SK-N-MC (cell line): ENCODE measurements at regions not wholly inside any gene's neighbourhood (a gene's known extent, or its start where the extent isn't known, plus 50 kb on each side); places are given as distances from the start of the nearest gene placed in this dataset.
"Not testable (repeated sequence)": the region's sequence is repeated elsewhere in the genome, so short reads cannot be mapped to it uniquely, and the experiment has no call there.

Experiments
- DNase-seq: peaks from one replicate; pipeline ENCODE4 v3.0.0-alpha.2; 2011; ENCODE audit warnings: low read depth, low spot score
- H3K27ac ChIP-seq: fragments of 200-600 bp; sonication (generic); 2 replicates; pipeline ENCODE4 v1.5.1; 2016; ENCODE audit warnings: mixed run types
- H3K36me3 ChIP-seq: fragments of 200-600 bp; sonication (generic); 2 replicates; pipeline ENCODE4 v1.6.1; 2017; ENCODE audit warnings: antibody characterized with exemption, low read length, mixed read lengths; ENCODE audit not compliant: insufficient read depth
- H3K4me3 ChIP-seq: fragments of 200-600 bp; sonication (generic); 2 replicates; pipeline ENCODE4 v1.5.1; 2016
- H3K9ac ChIP-seq: fragments of 200-600 bp; sonication (generic); 2 replicates; pipeline ENCODE4 v1.8.0; 2017; ENCODE audit warnings: mixed run types, mixed read lengths; ENCODE audit not compliant: insufficient read length
- H3K9me3 ChIP-seq: fragments of 200-600 bp; sonication (generic); 2 replicates; pipeline ENCODE4 v1.6.1; 2017; ENCODE audit warnings: low read depth, mild to moderate bottlenecking, antibody characterized with exemption, low read length, moderate library complexity, mixed read lengths
- EZH2 ChIP-seq: fragments of 200-600 bp; sonication (generic); IDR thresholded peaks from one replicate; pipeline ENCODE4 v1.6.1; 2017; ENCODE audit warnings: antibody characterized with exemption
- FOXP2 ChIP-seq: optimal IDR thresholded peaks from 2 replicates; pipeline ENCODE3; 2011; ENCODE audit warnings: mild to moderate bottlenecking, moderate library complexity; ENCODE audit not compliant: insufficient read depth; ENCODE audit errors: extremely low read length, control extremely low read depth
- POLR2AphosphoS5 ChIP-seq: IDR thresholded peaks from 2 replicates; pipeline ENCODE4 v1.6.1; 2012; ENCODE audit warnings: mild to moderate bottlenecking, low read depth, low read length, borderline replicate concordance

GRCh38 chr10:55519264-55519663 lies 718.2 kb upstream of the PCDH15 start:
- Histone ChIP-seq H3K4me3 (no peak overlapping the region), H3K9me3 (no peaks in the 10 kb centered on the region), H3K27ac (no peak overlapping the region), H3K9ac (no peak overlapping the region), H3K36me3 (no peaks in the 10 kb centered on the region)
- TF ChIP-seq POLR2AphosphoS5 (no peak), FOXP2 (no peak), EZH2 (no peak)
- no peak for DNase-seq

DNA sequence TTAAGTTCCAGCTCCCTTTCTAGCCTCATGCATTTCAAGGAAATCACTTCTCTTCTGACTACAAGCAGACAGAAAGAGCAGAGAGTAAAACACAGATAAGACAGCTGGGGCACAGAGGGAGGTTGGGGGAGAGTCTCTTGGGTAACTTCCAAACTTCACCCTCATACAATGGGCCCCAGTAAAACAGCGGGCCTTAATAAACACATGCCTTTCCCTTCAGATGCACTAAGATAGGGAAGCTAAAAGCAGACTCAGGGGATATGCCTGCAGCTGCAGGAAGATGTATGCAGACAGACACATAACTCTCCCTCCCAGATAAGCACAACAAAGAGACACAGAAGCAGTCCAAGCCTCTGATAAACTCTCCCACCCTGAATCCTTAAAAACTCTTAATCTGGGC lies 717.4 kb upstream of the PCDH15 start:
- H3K36me3 ChIP-seq, H3K9me3 ChIP-seq, H3K9ac ChIP-seq, H3K4me3 ChIP-seq, DNase-seq, H3K27ac ChIP-seq: not testable (repeated sequence)

DNA sequence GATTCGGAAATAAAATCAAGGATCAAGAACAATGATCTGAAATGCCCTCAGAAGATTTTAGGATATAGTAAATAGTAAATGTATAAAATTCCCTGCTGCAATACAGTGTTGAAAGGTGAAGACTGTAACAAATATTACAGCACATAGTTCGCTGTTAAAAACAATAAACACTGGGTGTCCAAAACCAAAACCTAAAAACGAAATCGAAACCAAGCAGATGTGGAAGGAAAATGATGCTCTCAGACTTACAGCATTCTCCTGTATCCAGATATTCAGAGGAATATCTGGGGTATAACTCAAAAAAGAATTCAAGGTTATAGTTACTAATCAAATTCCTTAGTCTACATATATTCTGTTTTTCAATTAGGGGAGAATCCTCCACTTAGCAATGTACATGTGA lies 708.1 kb upstream of the PCDH15 start:
- Histone ChIP-seq H3K27ac (no peak overlapping the region), H3K9me3 (no peaks in the 10 kb centered on the region), H3K36me3 (no peaks in the 10 kb centered on the region), H3K9ac (no peak overlapping the region), H3K4me3 (no peak overlapping the region)
- TF ChIP-seq POLR2AphosphoS5 (no peak), FOXP2 (no peak), EZH2 (no peak)
- no peak for DNase-seq

DNA sequence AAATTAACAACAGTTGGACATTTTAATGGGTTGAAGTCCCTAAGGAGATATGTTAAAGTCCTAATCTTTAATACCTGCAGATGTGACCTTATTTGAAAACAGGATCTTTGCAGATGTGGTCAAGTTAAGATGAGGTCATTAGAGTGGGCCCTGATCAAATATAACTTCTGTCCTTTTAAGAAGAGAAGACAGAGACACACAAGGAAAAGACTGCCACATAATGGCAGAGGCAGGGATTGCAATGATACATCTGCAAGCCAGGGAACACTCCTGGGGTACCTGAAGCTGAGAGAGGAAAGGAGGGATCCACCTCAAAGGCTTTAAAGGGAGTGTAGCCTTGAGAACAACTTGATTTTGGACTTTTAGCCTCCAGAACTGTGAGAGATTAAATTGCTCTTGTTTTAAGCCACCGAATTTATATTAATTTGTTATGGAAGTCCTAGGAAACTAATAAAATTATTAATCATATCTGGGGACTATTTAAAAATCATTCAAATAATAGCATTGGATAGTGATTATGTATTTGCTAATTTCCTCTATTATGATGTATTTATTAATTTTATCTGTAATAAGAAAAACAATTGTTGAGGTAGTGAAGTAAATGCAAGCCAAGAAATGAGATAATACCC lies 700.0 kb upstream of the PCDH15 start:
- no peak for DNase-seq
- no peak overlapping the region for H3K27ac ChIP-seq
- H3K9me3 ChIP-seq = no peaks in the 10 kb centered on the region
- TF ChIP-seq POLR2AphosphoS5 (no peak), FOXP2 (no peak), EZH2 (no peak)
- H3K36me3 ChIP-seq = no peaks in the 10 kb centered on the region
- no peak overlapping the region for H3K9ac ChIP-seq
- no peak overlapping the region for H3K4me3 ChIP-seq

- Histone ChIP-seq H3K4me3 (no peak overlapping the region), H3K9ac (no peak overlapping the region), H3K36me3 (no peaks in the 10 kb centered on the region), H3K9me3 (no peaks in the 10 kb centered on the region), H3K27ac (no peak overlapping the region)
- no peak for DNase-seq
- TF ChIP-seq EZH2 (no peak), POLR2AphosphoS5 (no peak), FOXP2 (no peak)
Measured at GRCh38 chr10:55497893-55498499, 697.0 kb upstream of the PCDH15 start.

DNA sequence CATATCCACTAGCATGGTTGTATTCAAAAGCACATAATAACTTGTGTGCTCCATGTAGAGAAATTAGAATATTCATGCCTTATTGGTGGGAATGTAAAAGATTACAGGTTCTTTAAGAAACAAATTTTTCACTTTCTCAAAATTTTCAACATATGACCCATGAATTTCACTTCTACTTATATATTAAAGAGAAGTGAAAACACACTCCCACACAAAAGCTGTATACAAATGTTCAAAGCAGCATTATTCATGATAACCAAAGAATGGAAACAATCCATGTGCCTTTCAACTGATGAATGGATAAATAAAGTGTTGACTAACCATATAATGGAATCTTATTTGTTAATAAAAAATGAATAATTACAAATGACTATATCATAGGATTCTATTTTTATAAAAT lies 694.5 kb upstream of the PCDH15 start:
- TF ChIP-seq EZH2 = no peak
- TF ChIP-seq FOXP2 = no peak
- TF ChIP-seq POLR2AphosphoS5 = no peak
- Histone ChIP-seq H3K4me3 (no peak overlapping the region), H3K36me3 (no peaks in the 10 kb centered on the region), H3K9ac (no peak overlapping the region), H3K27ac (no peak overlapping the region), H3K9me3 (no peaks in the 10 kb centered on the region)
- DNase-seq = no peak

GRCh38 chr10:55491712-55492111 lies 690.7 kb upstream of the PCDH15 start:
- Histone ChIP-seq H3K27ac (no peak overlapping the region), H3K9ac (no peak overlapping the region), H3K9me3 (no peaks in the 10 kb centered on the region), H3K4me3 (no peak overlapping the region), H3K36me3 (no peaks in the 10 kb centered on the region)
- no peak for TF ChIP-seq FOXP2
- no peak for TF ChIP-seq POLR2AphosphoS5
- no peak for TF ChIP-seq EZH2
- no peak for DNase-seq

DNA sequence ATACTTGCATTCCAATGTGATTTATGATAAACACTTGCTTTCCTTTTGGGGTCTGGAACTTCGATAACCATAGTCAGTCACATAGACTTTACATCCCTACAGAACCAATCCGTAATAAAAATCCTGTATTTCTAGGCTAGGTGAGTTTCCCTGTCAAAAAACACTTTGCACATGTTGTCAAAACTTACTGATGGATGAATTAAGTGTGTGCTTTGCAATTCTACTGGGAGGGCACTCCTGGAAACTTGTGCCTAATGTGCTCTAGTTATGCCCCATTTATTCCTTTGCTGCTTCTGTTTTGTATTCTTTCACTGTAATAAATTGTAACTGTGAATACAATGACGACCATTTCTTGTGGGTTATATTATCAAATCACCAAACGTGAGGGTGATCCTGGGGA lies 684.8 kb upstream of the PCDH15 start:
- DNase-seq = no peak
- Histone ChIP-seq H3K36me3 (no peaks in the 10 kb centered on the region), H3K27ac (no peak overlapping the region), H3K4me3 (no peak overlapping the region), H3K9ac (no peak overlapping the region), H3K9me3 (no peaks in the 10 kb centered on the region)
- TF ChIP-seq EZH2 (no peak), POLR2AphosphoS5 (no peak), FOXP2 (no peak)

GRCh38 chr10:55476129-55476528 lies 675.1 kb upstream of the PCDH15 start:
- Histone ChIP-seq H3K36me3 (no peaks in the 10 kb centered on the region), H3K9me3 (no peaks in the 10 kb centered on the region), H3K4me3 (no peak overlapping the region), H3K27ac (no peak overlapping the region), H3K9ac (no peak overlapping the region)
- TF ChIP-seq FOXP2 = no peak
- TF ChIP-seq POLR2AphosphoS5 = no peak
- TF ChIP-seq EZH2 = no peak
- DNase-seq = no peak
